ENCODE measurements at regions not wholly inside any gene's neighbourhood (a gene's known extent, or its start where the extent isn't known, plus 50 kb on each side); places are given as distances from the start of the nearest gene placed in this dataset.

- TF ChIP-seq, protein P1, sequence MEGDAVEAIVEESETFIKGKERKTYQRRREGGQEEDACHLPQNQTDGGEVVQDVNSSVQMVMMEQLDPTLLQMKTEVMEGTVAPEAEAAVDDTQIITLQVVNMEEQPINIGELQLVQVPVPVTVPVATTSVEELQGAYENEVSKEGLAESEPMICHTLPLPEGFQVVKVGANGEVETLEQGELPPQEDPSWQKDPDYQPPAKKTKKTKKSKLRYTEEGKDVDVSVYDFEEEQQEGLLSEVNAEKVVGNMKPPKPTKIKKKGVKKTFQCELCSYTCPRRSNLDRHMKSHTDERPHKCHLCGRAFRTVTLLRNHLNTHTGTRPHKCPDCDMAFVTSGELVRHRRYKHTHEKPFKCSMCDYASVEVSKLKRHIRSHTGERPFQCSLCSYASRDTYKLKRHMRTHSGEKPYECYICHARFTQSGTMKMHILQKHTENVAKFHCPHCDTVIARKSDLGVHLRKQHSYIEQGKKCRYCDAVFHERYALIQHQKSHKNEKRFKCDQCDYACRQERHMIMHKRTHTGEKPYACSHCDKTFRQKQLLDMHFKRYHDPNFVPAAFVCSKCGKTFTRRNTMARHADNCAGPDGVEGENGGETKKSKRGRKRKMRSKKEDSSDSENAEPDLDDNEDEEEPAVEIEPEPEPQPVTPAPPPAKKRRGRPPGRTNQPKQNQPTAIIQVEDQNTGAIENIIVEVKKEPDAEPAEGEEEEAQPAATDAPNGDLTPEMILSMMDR (IDR thresholded peaks at IDR 0.05), result no peak
- TF ChIP-seq EP300 (IDR thresholded peaks at IDR 0.05), result no peak
Measured at GRCh38 chr13:31441800-31442510, 242.2 kb downstream of the B3GLCT start.

Data from esophagus muscularis mucosa (tissue), 3 donors.